ENCODE measurements at regions not wholly inside any gene's neighbourhood (a gene's known extent, or its start where the extent isn't known, plus 50 kb on each side); places are given as distances from the start of the nearest gene placed in this dataset.
A peak's percentile ranks its signal among the peaks of the same experiment; 100 is the strongest.

DNA sequence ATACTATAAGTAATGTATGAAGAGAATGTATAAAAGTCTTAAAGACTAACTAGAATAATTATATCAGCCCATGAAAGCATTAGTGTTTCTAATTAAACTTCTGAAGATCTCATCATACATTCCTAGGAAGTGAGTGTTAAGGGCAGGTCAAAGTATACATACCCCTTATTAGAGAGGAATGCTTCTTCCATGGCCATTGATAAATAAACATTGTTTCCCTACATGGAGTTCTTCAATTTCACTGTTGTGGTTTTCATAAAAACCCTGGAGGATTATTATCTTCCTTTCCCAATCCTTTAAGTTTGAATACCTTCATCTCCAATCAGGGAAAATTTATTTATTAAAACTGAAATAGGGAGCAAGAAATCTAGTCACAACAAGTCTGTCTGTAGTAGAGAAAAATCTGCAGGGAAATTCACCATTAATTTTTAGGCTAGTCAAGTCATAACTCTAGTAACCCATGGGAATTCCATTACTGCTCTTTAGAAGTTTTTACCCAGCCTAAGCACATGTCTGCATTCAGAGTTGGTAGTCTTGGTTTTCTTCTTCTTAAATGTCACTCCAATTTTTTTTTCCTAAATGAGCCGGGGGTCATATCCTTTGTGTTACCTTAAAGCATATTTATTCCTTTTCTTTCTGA is 147.0 kb downstream of the TNFSF18 start:
- no peaks in the 10 kb centered on the region for H3K27me3 ChIP-seq (replicated peaks; ENCODE audit: control insufficient read depth, insufficient read depth, low read length)
- CTCF ChIA-PET: no interaction called here
- Mint-ChIP-seq H3K36me3 (ENCODE audit: insufficient read depth, unreplicated experiment) (no peaks in the 10 kb centered on the region), H3K4me3 (ENCODE audit: unreplicated experiment) (no peak overlapping the region), H3K27me3 (ENCODE audit: insufficient read depth, unreplicated experiment) (no peaks in the 10 kb centered on the region), H3K27ac (ENCODE audit: unreplicated experiment) (no peak overlapping the region), H3K4me1 (ENCODE audit: low read depth, unreplicated experiment) (peaks cover 10% of the 10 kb centered on the region), H3K9me3 (ENCODE audit: unreplicated experiment) (peaks cover 32% of the 10 kb centered on the region)
- peaks cover 15% of the 10 kb centered on the region for H3K4me1 ChIP-seq
- no TSS peak for BruUV-seq (replicated peaks)
- H3K9me3 ChIP-seq: 0 out of 2 replicates have a peak, but pooled peaks cover 6% of the 10 kb centered on the region
- intact Hi-C loops (cut with micrococcal nuclease; ENCODE audit: unreplicated experiment): no loop called here
- POLR2A ChIA-PET: no interaction called here
- no peak overlapping the region for H3K4me3 ChIP-seq (ENCODE audit: low read depth, low read length)
- DNase-seq: no peak
- no peaks in the 10 kb centered on the region for H3K36me3 ChIP-seq (ENCODE audit: control insufficient read depth, insufficient read depth, low read length)
- TF ChIP-seq, protein P1, sequence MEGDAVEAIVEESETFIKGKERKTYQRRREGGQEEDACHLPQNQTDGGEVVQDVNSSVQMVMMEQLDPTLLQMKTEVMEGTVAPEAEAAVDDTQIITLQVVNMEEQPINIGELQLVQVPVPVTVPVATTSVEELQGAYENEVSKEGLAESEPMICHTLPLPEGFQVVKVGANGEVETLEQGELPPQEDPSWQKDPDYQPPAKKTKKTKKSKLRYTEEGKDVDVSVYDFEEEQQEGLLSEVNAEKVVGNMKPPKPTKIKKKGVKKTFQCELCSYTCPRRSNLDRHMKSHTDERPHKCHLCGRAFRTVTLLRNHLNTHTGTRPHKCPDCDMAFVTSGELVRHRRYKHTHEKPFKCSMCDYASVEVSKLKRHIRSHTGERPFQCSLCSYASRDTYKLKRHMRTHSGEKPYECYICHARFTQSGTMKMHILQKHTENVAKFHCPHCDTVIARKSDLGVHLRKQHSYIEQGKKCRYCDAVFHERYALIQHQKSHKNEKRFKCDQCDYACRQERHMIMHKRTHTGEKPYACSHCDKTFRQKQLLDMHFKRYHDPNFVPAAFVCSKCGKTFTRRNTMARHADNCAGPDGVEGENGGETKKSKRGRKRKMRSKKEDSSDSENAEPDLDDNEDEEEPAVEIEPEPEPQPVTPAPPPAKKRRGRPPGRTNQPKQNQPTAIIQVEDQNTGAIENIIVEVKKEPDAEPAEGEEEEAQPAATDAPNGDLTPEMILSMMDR (IDR thresholded peaks at IDR 0.05; ENCODE audit: insufficient read depth in 1 of 2, low read depth in 1 of 2, low read length in 1 of 2, severe bottlenecking in 1 of 2, unreplicated experiment in 1 of 2): no peak

- intact Hi-C loops (cut with micrococcal nuclease; ENCODE audit: unreplicated experiment): no loop called here
- CTCF ChIA-PET: no interaction called here
- BruUV-seq (replicated peaks): no TSS peak
- Mint-ChIP-seq H3K4me3 (ENCODE audit: unreplicated experiment) (no peak overlapping the region), H3K27ac (ENCODE audit: unreplicated experiment) (no peak overlapping the region), H3K4me1 (ENCODE audit: low read depth, unreplicated experiment) (no peaks in the 10 kb centered on the region), H3K36me3 (ENCODE audit: insufficient read depth, unreplicated experiment) (no peaks in the 10 kb centered on the region), H3K9me3 (ENCODE audit: unreplicated experiment) (peaks cover 18% of the 10 kb centered on the region), H3K27me3 (ENCODE audit: insufficient read depth, unreplicated experiment) (no peaks in the 10 kb centered on the region)
- Histone ChIP-seq H3K27me3 (replicated peaks; ENCODE audit: control insufficient read depth, insufficient read depth, low read length) (no peaks in the 10 kb centered on the region), H3K4me1 (peaks cover 15% of the 10 kb centered on the region), H3K36me3 (ENCODE audit: control insufficient read depth, insufficient read depth, low read length) (no peaks in the 10 kb centered on the region), H3K9me3 (0 out of 2 replicates have a peak, but pooled peaks cover 6% of the 10 kb centered on the region), H3K4me3 (ENCODE audit: low read depth, low read length) (no peak overlapping the region)
- TF ChIP-seq, protein P1 (IDR thresholded peaks at IDR 0.05; ENCODE audit: insufficient read depth in 1 of 2, low read depth in 1 of 2, low read length in 1 of 2, severe bottlenecking in 1 of 2, unreplicated experiment in 1 of 2): no peak
- POLR2A ChIA-PET: no interaction called here
- DNase-seq: no peak
Observed at GRCh38 chr1:172905452-172905851, 145.3 kb downstream of the TNFSF18 start.

GRCh38 chr1:172906778-172907592 is 143.8 kb downstream of the TNFSF18 start:
- peaks cover 15% of the 10 kb centered on the region for H3K4me1 ChIP-seq
- POLR2A ChIA-PET: no interaction called here
- no peaks in the 10 kb centered on the region for H3K27me3 ChIP-seq (replicated peaks; ENCODE audit: control insufficient read depth, insufficient read depth, low read length)
- Mint-ChIP-seq H3K4me1 (ENCODE audit: low read depth, unreplicated experiment) (no peaks in the 10 kb centered on the region), H3K36me3 (ENCODE audit: insufficient read depth, unreplicated experiment) (no peaks in the 10 kb centered on the region), H3K9me3 (ENCODE audit: unreplicated experiment) (peaks cover 10% of the 10 kb centered on the region), H3K27me3 (ENCODE audit: insufficient read depth, unreplicated experiment) (no peaks in the 10 kb centered on the region), H3K27ac (ENCODE audit: unreplicated experiment) (peak overlapping the region; percentile 30), H3K4me3 (ENCODE audit: unreplicated experiment) (no peak overlapping the region)
- no peaks in the 10 kb centered on the region for H3K36me3 ChIP-seq (ENCODE audit: control insufficient read depth, insufficient read depth, low read length)
- DNase-seq: no peak
- 0 out of 2 replicates have a peak, but pooled peaks cover 6% of the 10 kb centered on the region for H3K9me3 ChIP-seq
- H3K4me3 ChIP-seq (ENCODE audit: low read depth, low read length): no peak overlapping the region
- CTCF ChIA-PET: no interaction called here
- intact Hi-C loops (cut with micrococcal nuclease; ENCODE audit: unreplicated experiment): no loop called here
- TF ChIP-seq, protein P1 (IDR thresholded peaks at IDR 0.05; ENCODE audit: insufficient read depth in 1 of 2, low read depth in 1 of 2, low read length in 1 of 2, severe bottlenecking in 1 of 2, unreplicated experiment in 1 of 2): no peak
- BruUV-seq (replicated peaks): no TSS peak

Measured in Caco-2 (cell line).